ENCODE measurements at regions not wholly inside any gene's neighbourhood (a gene's known extent, or its start where the extent isn't known, plus 50 kb on each side); places are given as distances from the start of the nearest gene placed in this dataset.

DNA sequence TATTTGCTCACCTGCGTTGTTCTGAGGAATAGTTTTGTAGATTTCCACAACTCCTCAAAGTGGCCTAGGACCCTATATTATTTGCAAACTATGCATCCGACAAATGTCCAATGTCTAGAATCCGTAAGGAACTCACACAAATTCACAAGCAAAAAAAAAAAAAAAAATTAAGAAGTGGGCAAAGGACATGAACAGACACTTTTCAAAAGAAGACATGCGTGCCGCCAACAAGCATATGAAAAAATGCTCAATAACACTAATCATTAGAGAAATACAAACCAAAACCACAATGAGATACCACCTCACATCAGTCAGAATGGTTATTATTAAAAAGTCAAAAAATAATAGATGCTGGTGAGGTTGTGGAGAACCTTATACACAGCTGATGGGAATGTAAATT, 398.5 kb upstream of the PROK2 start:
- H3K9me3 ChIP-seq (ENCODE audit: control insufficient read depth, insufficient read depth, low read length), result no peaks in the 10 kb centered on the region
- Mint-ChIP-seq H3K9me3 (no peaks in the 10 kb centered on the region), H3K27me3 (ENCODE audit: low read depth in 2 of 2) (peaks cover 11 to 23% of the 10 kb centered on the region in 2 donors), H3K4me1 (no peaks in the 10 kb centered on the region), H3K27ac (no peak overlapping the region), H3K4me3 (no peak overlapping the region), H3K36me3 (no peaks in the 10 kb centered on the region)
- WGBS (ENCODE audit: insufficient coverage), result 97% methylated on average over 5 of the region's 5 CpGs
- H3K4me1 ChIP-seq (ENCODE audit: control insufficient read depth, insufficient read depth, low read length), result peaks cover 4% of the 10 kb centered on the region
- ATAC-seq, result no peak
- H3K4me3 ChIP-seq (ENCODE audit: low read length), result no peak overlapping the region
- intact Hi-C loops (cut with micrococcal nuclease), result no loop called here
- no peaks in the 10 kb centered on the region for H3K36me3 ChIP-seq (ENCODE audit: control insufficient read depth, insufficient read depth, low read length)
- H3K27ac ChIP-seq (ENCODE audit: low read length), result no peak overlapping the region
- TF ChIP-seq, protein P1, sequence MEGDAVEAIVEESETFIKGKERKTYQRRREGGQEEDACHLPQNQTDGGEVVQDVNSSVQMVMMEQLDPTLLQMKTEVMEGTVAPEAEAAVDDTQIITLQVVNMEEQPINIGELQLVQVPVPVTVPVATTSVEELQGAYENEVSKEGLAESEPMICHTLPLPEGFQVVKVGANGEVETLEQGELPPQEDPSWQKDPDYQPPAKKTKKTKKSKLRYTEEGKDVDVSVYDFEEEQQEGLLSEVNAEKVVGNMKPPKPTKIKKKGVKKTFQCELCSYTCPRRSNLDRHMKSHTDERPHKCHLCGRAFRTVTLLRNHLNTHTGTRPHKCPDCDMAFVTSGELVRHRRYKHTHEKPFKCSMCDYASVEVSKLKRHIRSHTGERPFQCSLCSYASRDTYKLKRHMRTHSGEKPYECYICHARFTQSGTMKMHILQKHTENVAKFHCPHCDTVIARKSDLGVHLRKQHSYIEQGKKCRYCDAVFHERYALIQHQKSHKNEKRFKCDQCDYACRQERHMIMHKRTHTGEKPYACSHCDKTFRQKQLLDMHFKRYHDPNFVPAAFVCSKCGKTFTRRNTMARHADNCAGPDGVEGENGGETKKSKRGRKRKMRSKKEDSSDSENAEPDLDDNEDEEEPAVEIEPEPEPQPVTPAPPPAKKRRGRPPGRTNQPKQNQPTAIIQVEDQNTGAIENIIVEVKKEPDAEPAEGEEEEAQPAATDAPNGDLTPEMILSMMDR (IDR thresholded peaks at IDR 0.05), result no peak
- DNase-seq, result no peak
- no peaks in the 10 kb centered on the region for H3K27me3 ChIP-seq (ENCODE audit: control insufficient read depth, insufficient read depth, low read length)

DNA sequence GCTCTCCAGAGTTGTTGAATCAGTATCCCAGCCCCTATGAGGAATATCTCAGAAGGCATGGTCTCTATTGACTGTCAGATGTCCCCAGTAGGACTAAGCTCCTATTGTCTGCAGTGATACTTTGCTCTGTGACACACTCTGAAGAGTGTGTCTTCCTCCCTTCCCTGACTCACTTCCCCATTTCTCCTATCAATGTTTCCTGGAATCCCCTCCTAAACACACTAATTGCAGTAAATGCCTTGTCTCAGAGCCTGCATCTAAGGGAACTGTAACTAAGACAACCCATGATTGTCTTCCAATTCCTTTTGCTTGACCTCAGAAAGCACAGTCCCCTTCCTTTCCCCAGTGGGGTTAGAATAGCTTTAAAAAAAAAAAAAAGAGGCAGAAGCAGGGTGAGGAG, 397.3 kb upstream of the PROK2 start:
- Mint-ChIP-seq H3K9me3 (no peaks in the 10 kb centered on the region), H3K4me1 (peaks cover 2 to 8% of the 10 kb centered on the region in 2 donors), H3K27ac (no peak overlapping the region), H3K27me3 (ENCODE audit: low read depth in 2 of 2) (peaks cover 13 to 23% of the 10 kb centered on the region in 2 donors), H3K4me3 (no peak overlapping the region), H3K36me3 (no peaks in the 10 kb centered on the region)
- Histone ChIP-seq H3K27me3 (ENCODE audit: control insufficient read depth, insufficient read depth, low read length) (peaks cover 2% of the 10 kb centered on the region), H3K27ac (ENCODE audit: low read length) (no peak overlapping the region), H3K4me3 (ENCODE audit: low read length) (no peak overlapping the region), H3K4me1 (ENCODE audit: control insufficient read depth, insufficient read depth, low read length) (peaks cover 13% of the 10 kb centered on the region), H3K9me3 (ENCODE audit: control insufficient read depth, insufficient read depth, low read length) (no peaks in the 10 kb centered on the region), H3K36me3 (ENCODE audit: control insufficient read depth, insufficient read depth, low read length) (no peaks in the 10 kb centered on the region)
- TF ChIP-seq, protein P1 (IDR thresholded peaks at IDR 0.05), result no peak
- ATAC-seq, result peak in 1 of 3 donors; percentile 12
- intact Hi-C loops (cut with micrococcal nuclease), result no loop called here
- DNase-seq, result no peak

DNA sequence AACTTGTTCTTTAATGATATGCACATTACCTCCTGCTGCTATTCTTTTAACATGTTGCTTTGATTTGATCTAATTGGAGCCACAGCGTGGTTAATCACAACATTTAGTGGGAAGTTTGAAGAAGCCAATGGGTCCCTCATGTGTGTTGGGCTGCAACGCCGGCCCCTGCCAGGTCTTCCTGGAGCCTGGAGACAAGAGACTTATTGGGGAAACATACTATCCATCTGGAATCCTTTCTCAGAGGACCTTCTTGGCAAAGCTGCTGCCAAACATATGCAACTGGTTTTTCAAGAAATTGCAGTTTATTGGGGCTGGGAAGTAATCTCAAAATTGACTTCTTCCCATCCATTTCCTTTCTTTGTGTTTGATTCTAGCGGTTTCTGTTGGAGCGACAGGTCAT, 396.3 kb upstream of the PROK2 start:
- no peak overlapping the region for H3K27ac Mint-ChIP-seq
- ATAC-seq (no peak), DNase-seq (no peak)
- H3K9me3 Mint-ChIP-seq, result no peaks in the 10 kb centered on the region
- no peak overlapping the region for H3K4me3 Mint-ChIP-seq
- Histone ChIP-seq H3K9me3 (ENCODE audit: control insufficient read depth, insufficient read depth, low read length) (no peaks in the 10 kb centered on the region), H3K27ac (ENCODE audit: low read length) (no peak overlapping the region), H3K36me3 (ENCODE audit: control insufficient read depth, insufficient read depth, low read length) (no peaks in the 10 kb centered on the region), H3K4me3 (ENCODE audit: low read length) (no peak overlapping the region), H3K4me1 (ENCODE audit: control insufficient read depth, insufficient read depth, low read length) (peaks cover 22% of the 10 kb centered on the region), H3K27me3 (ENCODE audit: control insufficient read depth, insufficient read depth, low read length) (peaks cover 4% of the 10 kb centered on the region)
- no peaks in the 10 kb centered on the region for H3K36me3 Mint-ChIP-seq
- H3K4me1 Mint-ChIP-seq, result peaks cover 12 to 17% of the 10 kb centered on the region in 2 donors
- intact Hi-C loops (cut with micrococcal nuclease), result no loop called here
- TF ChIP-seq, protein P1 (IDR thresholded peaks at IDR 0.05), result no peak
- 81% methylated on average over 5 of the region's 5 CpGs for WGBS (ENCODE audit: insufficient coverage)
- H3K27me3 Mint-ChIP-seq (ENCODE audit: low read depth in 2 of 2), result peaks cover 21 to 30% of the 10 kb centered on the region in 2 donors

DNA sequence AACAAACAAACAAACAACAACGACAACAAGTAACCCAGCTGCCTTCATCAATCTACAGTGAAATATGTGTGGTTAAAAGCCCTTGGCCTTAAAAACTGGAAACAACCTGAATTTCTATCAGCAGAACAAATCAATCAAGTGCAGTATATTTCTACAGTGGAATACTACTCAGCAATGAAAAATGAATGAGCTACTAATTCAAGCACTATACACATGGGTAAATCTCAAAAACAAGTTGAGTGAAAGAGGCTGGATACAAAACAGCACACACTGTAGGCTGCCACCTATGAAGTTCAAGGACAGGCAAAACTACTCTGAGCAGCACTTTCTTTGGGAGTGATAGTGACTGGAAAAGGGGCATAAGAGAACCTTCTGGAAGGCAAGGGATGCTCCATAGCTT, 395.5 kb upstream of the PROK2 start:
- H3K27ac Mint-ChIP-seq, result no peak overlapping the region
- H3K4me3 ChIP-seq (ENCODE audit: low read length), result no peak overlapping the region
- no peak overlapping the region for H3K4me3 Mint-ChIP-seq
- H3K36me3 Mint-ChIP-seq, result no peaks in the 10 kb centered on the region
- H3K9me3 Mint-ChIP-seq, result no peaks in the 10 kb centered on the region
- H3K36me3 ChIP-seq (ENCODE audit: control insufficient read depth, insufficient read depth, low read length), result no peaks in the 10 kb centered on the region
- H3K27me3 Mint-ChIP-seq (ENCODE audit: low read depth in 2 of 2), result peaks cover 28 to 39% of the 10 kb centered on the region in 2 donors
- TF ChIP-seq, protein P1 (IDR thresholded peaks at IDR 0.05), result no peak
- no peak for DNase-seq
- H3K9me3 ChIP-seq (ENCODE audit: control insufficient read depth, insufficient read depth, low read length), result no peaks in the 10 kb centered on the region
- ATAC-seq, result no peak
- H3K4me1 Mint-ChIP-seq, result peaks cover 12 to 19% of the 10 kb centered on the region in 2 donors
- H3K27me3 ChIP-seq (ENCODE audit: control insufficient read depth, insufficient read depth, low read length), result peaks cover 4% of the 10 kb centered on the region
- peaks cover 20% of the 10 kb centered on the region for H3K4me1 ChIP-seq (ENCODE audit: control insufficient read depth, insufficient read depth, low read length)
- 83% methylated on average over 1 of the region's 1 CpG for WGBS (ENCODE audit: insufficient coverage)
- intact Hi-C loops (cut with micrococcal nuclease), result no loop called here
- no peak overlapping the region for H3K27ac ChIP-seq (ENCODE audit: low read length)
